Activated T-cell treated with anti-CD3 and anti-CD28 coated beads for 4 hours (primary cell): ENCODE measurements at regions not wholly inside any gene's neighbourhood (a gene's known extent, or its start where the extent isn't known, plus 50 kb on each side); places are given as distances from the start of the nearest gene placed in this dataset.
"Not testable (repeated sequence)": the region's sequence is repeated elsewhere in the genome, so short reads cannot be mapped to it uniquely, and the experiment has no call there.

Experiments used
- DNase-seq: peaks from one replicate; pipeline ENCODE4 v3.0.0-alpha.2; 2020

GRCh38 chr6:145143379-145143778, 591.9 kb downstream of the EPM2A start:
- no peak for DNase-seq

- DNase-seq = no peak
These were observed 587.8 kb downstream of the EPM2A start for GRCh38 chr6:145147559-145147958.

GRCh38 chr6:145147981-145148749, 587.2 kb downstream of the EPM2A start:
- no peak for DNase-seq

- no peak for DNase-seq
These were observed 586.5 kb downstream of the EPM2A start for GRCh38 chr6:145148776-145149175.

GRCh38 chr6:145151624-145152023, 583.7 kb downstream of the EPM2A start:
- DNase-seq = no peak

- no peak for DNase-seq
These were observed 581.8 kb downstream of the EPM2A start for GRCh38 chr6:145153495-145153894.

- DNase-seq = no peak
These were observed 579.9 kb downstream of the EPM2A start for GRCh38 chr6:145155411-145155810.

GRCh38 chr6:145155873-145156782, 579.2 kb downstream of the EPM2A start:
- DNase-seq = no peak

GRCh38 chr6:145158636-145159035, 576.7 kb downstream of the EPM2A start:
- not testable (repeated sequence) for DNase-seq

- no peak for DNase-seq
These were observed 575.4 kb downstream of the EPM2A start for GRCh38 chr6:145159921-145160320.

- DNase-seq = no peak
These were observed 573.8 kb downstream of the EPM2A start for GRCh38 chr6:145161501-145161900.

GRCh38 chr6:145169726-145170224, 565.5 kb downstream of the EPM2A start:
- DNase-seq = no peak

- DNase-seq = no peak
These were observed 559.9 kb downstream of the EPM2A start for GRCh38 chr6:145175470-145175869.

GRCh38 chr6:145178391-145178790, 556.9 kb downstream of the EPM2A start:
- DNase-seq = no peak

- DNase-seq = no peak
These were observed 547.7 kb downstream of the EPM2A start for GRCh38 chr6:145187491-145188206.

- DNase-seq = no peak
These were observed 545.5 kb downstream of the EPM2A start for GRCh38 chr6:145189836-145190235.

- DNase-seq = no peak
These were observed 540.9 kb downstream of the EPM2A start for GRCh38 chr6:145194389-145194788.

- DNase-seq = no peak
These were observed 535.4 kb downstream of the EPM2A start for GRCh38 chr6:145199961-145200360.

- DNase-seq = no peak
These were observed 531.0 kb downstream of the EPM2A start for GRCh38 chr6:145204301-145204700.

GRCh38 chr6:145206247-145206907, 528.9 kb downstream of the EPM2A start:
- no peak for DNase-seq

GRCh38 chr6:145208474-145208873, 526.8 kb downstream of the EPM2A start:
- no peak for DNase-seq

- DNase-seq = no peak
These were observed 526.0 kb downstream of the EPM2A start for GRCh38 chr6:145209272-145209671.

- no peak for DNase-seq
These were observed 522.5 kb downstream of the EPM2A start for GRCh38 chr6:145212813-145213212.
